ENCODE measurements at regions not wholly inside any gene's neighbourhood (a gene's known extent, or its start where the extent isn't known, plus 50 kb on each side); places are given as distances from the start of the nearest gene placed in this dataset.

GRCh38 chr6:128767705-128768104, 115.2 kb upstream of the LAMA2 start:
- DNase-seq (ENCODE audit: low spot score): no peak

DNA sequence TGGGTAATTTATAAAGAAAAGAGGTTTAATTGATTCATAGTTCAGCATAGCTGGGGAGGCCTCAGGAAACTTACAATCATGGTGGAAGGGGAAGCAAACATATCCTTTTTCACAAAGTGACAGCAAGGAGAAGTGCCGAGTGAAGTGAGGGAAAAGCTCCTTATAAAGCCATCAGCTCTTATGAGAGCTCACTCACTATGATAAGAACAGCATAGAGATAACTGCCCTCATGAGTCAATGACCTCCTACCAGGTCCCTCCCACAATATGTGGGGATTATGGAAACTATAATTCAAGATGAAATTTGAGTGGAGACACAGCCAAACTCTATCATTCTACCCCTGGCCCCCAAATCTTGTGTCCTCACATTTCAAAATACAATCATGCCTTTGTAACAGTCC, 115.8 kb upstream of the LAMA2 start:
- Histone ChIP-seq H3K36me3 (ENCODE audit: control insufficient read depth in 4 of 4, insufficient read depth in 3 of 4, low read depth in 1 of 4, low read length in 3 of 4) (no peaks in the 10 kb centered on the region), H3K4me1 (ENCODE audit: control insufficient read depth in 4 of 4, insufficient read depth in 4 of 4, low read length in 3 of 4) (no peaks in the 10 kb centered on the region), H3K4me3 (ENCODE audit: low read depth in 1 of 3, low read length in 3 of 3) (no peak overlapping the region), H3K27me3 (ENCODE audit: control insufficient read depth in 4 of 4, insufficient read depth in 4 of 4, low read length in 3 of 4) (no peaks in the 10 kb centered on the region), H3K27ac (ENCODE audit: low read depth in 1 of 2, low read length in 2 of 2) (no peak overlapping the region), H3K9ac (ENCODE audit: low read depth in 1 of 2, low read length in 2 of 2) (no peak overlapping the region), H3K9me3 (ENCODE audit: control insufficient read depth in 4 of 4, low read length in 3 of 4) (peaks cover 0 to 2% (median 0%) of the 10 kb centered on the region in 4 donors)
- TF ChIP-seq TAF1 (conservative IDR thresholded peaks at IDR 0.05): no peak
- no peak for TF ChIP-seq ZBTB33 (IDR thresholded peaks at IDR 0.05)
- DNase-seq (ENCODE audit: low spot score): no peak
- 69% methylated on average over 1 of the region's 1 CpG for WGBS

More at GRCh38 chr6:128767705-128768104, 115.2 kb upstream of the LAMA2 start:
- Histone ChIP-seq H3K36me3 (ENCODE audit: control insufficient read depth in 4 of 4, insufficient read depth in 3 of 4, low read depth in 1 of 4, low read length in 3 of 4) (no peaks in the 10 kb centered on the region), H3K27ac (ENCODE audit: low read depth in 1 of 2, low read length in 2 of 2) (no peak overlapping the region), H3K9me3 (ENCODE audit: control insufficient read depth in 4 of 4, low read length in 3 of 4) (peaks cover 0 to 2% (median 0%) of the 10 kb centered on the region in 4 donors), H3K27me3 (ENCODE audit: control insufficient read depth in 4 of 4, insufficient read depth in 4 of 4, low read length in 3 of 4) (no peaks in the 10 kb centered on the region), H3K4me3 (ENCODE audit: low read depth in 1 of 3, low read length in 3 of 3) (no peak overlapping the region), H3K4me1 (ENCODE audit: control insufficient read depth in 4 of 4, insufficient read depth in 4 of 4, low read length in 3 of 4) (no peaks in the 10 kb centered on the region), H3K9ac (ENCODE audit: low read depth in 1 of 2, low read length in 2 of 2) (no peak overlapping the region)
- TF ChIP-seq FOXA2 (IDR thresholded peaks at IDR 0.05): no peak
- no peak for TF ChIP-seq FOXA1 (IDR thresholded peaks at IDR 0.05)
- no peak for TF ChIP-seq ATF3 (IDR thresholded peaks at IDR 0.05)
- no peak for TF ChIP-seq RAD21 (IDR thresholded peaks at IDR 0.05)
- TF ChIP-seq ZBTB33 (IDR thresholded peaks at IDR 0.05): no peak
- 42% methylated on average over 1 of the region's 1 CpG for WGBS

DNA sequence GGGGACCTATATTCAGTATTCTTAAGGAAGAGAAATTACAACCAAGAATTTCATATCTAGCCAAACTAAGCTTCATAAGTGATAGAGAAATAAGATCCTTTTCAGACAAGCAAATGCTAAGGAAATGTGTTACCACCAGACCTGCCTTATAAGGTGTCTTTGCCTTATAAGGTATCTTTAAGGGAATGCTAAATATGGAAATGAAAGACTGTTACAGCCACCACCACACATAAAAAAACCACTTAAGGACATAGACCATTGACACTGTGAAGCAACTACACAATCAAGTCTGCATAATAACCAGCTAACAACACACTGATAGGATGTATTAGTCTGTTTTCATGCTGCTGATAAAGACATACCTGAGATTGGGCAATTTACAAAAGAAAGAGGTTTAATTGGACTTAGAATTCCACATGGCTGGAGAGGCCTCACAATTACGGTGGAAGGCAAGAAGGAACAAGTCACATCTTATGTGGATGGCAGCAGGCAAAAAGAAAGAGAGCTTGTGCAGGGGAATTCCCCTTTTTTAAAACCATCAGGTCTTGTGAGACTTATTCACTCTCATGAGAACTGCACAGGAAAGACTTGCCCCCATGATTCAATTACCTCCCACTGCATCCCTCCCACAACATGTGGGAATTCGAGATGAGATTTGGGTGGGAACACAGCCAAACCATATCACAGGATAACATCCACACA, 119.2 kb upstream of the LAMA2 start:
- Histone ChIP-seq H3K4me1 (ENCODE audit: control insufficient read depth in 4 of 4, insufficient read depth in 4 of 4, low read length in 3 of 4) (no peaks in the 10 kb centered on the region), H3K27ac (ENCODE audit: low read depth in 1 of 2, low read length in 2 of 2) (no peak overlapping the region), H3K36me3 (ENCODE audit: control insufficient read depth in 4 of 4, insufficient read depth in 3 of 4, low read depth in 1 of 4, low read length in 3 of 4) (no peaks in the 10 kb centered on the region), H3K4me3 (ENCODE audit: low read depth in 1 of 3, low read length in 3 of 3) (no peak overlapping the region), H3K27me3 (ENCODE audit: control insufficient read depth in 4 of 4, insufficient read depth in 4 of 4, low read length in 3 of 4) (no peaks in the 10 kb centered on the region), H3K9me3 (ENCODE audit: control insufficient read depth in 4 of 4, low read length in 3 of 4) (peaks cover 0 to 2% (median under 1%) of the 10 kb centered on the region in 4 donors), H3K9ac (ENCODE audit: low read depth in 1 of 2, low read length in 2 of 2) (no peak overlapping the region)
- 56% methylated on average over 2 of the region's 2 CpGs for WGBS
- DNase-seq (ENCODE audit: low spot score): no peak
- TF ChIP-seq REST (IDR thresholded peaks at IDR 0.05) (no peak), JUND (IDR thresholded peaks at IDR 0.05) (no peak), ZBTB33 (IDR thresholded peaks at IDR 0.05) (no peak), HNF4A (conservative IDR thresholded peaks at IDR 0.05) (no peak), GABPA (IDR thresholded peaks at IDR 0.05 in 1 of 2, conservative IDR thresholded peaks at IDR 0.05 in 1 of 2) (no peak), NR2F2 (IDR thresholded peaks at IDR 0.05) (no peak), TAF1 (conservative IDR thresholded peaks at IDR 0.05) (no peak), RAD21 (IDR thresholded peaks at IDR 0.05) (no peak), SP1 (IDR thresholded peaks at IDR 0.05) (no peak), HNF4G (IDR thresholded peaks at IDR 0.05) (no peak), YY1 (IDR thresholded peaks at IDR 0.05) (no peak)
- TF ChIP-seq, protein P1, sequence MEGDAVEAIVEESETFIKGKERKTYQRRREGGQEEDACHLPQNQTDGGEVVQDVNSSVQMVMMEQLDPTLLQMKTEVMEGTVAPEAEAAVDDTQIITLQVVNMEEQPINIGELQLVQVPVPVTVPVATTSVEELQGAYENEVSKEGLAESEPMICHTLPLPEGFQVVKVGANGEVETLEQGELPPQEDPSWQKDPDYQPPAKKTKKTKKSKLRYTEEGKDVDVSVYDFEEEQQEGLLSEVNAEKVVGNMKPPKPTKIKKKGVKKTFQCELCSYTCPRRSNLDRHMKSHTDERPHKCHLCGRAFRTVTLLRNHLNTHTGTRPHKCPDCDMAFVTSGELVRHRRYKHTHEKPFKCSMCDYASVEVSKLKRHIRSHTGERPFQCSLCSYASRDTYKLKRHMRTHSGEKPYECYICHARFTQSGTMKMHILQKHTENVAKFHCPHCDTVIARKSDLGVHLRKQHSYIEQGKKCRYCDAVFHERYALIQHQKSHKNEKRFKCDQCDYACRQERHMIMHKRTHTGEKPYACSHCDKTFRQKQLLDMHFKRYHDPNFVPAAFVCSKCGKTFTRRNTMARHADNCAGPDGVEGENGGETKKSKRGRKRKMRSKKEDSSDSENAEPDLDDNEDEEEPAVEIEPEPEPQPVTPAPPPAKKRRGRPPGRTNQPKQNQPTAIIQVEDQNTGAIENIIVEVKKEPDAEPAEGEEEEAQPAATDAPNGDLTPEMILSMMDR (IDR thresholded peaks at IDR 0.05; ENCODE audit: low read depth, low read length, missing input control): no peak

Measured in liver (tissue), 8 donors.